HG03439 (cell line): ENCODE measurements at regions not wholly inside any gene's neighbourhood (a gene's known extent, or its start where the extent isn't known, plus 50 kb on each side); places are given as distances from the start of the nearest gene placed in this dataset.

ENCODE experiments used
- ATAC-seq: cut with Tn5 transposase; IDR thresholded peaks from one replicate; pipeline ENCODE4 v1.9.1; 2021; ENCODE audit warnings: mild to moderate bottlenecking, moderate library complexity; ENCODE audit not compliant: unreplicated experiment

GRCh38 chr12:19709889-19710288 lies 270.6 kb downstream of the AEBP2 start:
- ATAC-seq, result no peak

GRCh38 chr12:19710811-19711793 lies 271.8 kb downstream of the AEBP2 start:
- ATAC-seq, result no peak

- no peak for ATAC-seq
Measured at GRCh38 chr12:19712041-19712440, 272.7 kb downstream of the AEBP2 start.

- no peak for ATAC-seq
Measured at GRCh38 chr12:19718401-19718800, 279.1 kb downstream of the AEBP2 start.

GRCh38 chr12:19719672-19720071 lies 280.4 kb downstream of the AEBP2 start:
- ATAC-seq, result no peak

- ATAC-seq, result no peak
Measured at GRCh38 chr12:19726122-19726521, 286.8 kb downstream of the AEBP2 start.

GRCh38 chr12:19726592-19726991 lies 287.3 kb downstream of the AEBP2 start:
- no peak for ATAC-seq

- ATAC-seq, result no peak
Measured at GRCh38 chr12:19737019-19737418, 297.7 kb downstream of the AEBP2 start.

GRCh38 chr12:19739195-19739776 lies 300.0 kb downstream of the AEBP2 start:
- no peak for ATAC-seq

- no peak for ATAC-seq
Measured at GRCh38 chr12:19740472-19741131, 301.3 kb downstream of the AEBP2 start.

GRCh38 chr12:19741132-19741489 lies 301.8 kb downstream of the AEBP2 start:
- ATAC-seq, result no peak

GRCh38 chr12:19744705-19745218 lies 305.5 kb downstream of the AEBP2 start:
- ATAC-seq, result no peak

GRCh38 chr12:19746471-19746870 lies 307.2 kb downstream of the AEBP2 start:
- ATAC-seq, result no peak

GRCh38 chr12:19749906-19750574 lies 310.7 kb downstream of the AEBP2 start:
- no peak for ATAC-seq

- no peak for ATAC-seq
Measured at GRCh38 chr12:19751078-19751477, 311.8 kb downstream of the AEBP2 start.

GRCh38 chr12:19752712-19753111 lies 313.4 kb downstream of the AEBP2 start:
- no peak for ATAC-seq

- no peak for ATAC-seq
Measured at GRCh38 chr12:19755136-19755535, 315.8 kb downstream of the AEBP2 start.

- no peak for ATAC-seq
Measured at GRCh38 chr12:19757317-19757877, 318.1 kb downstream of the AEBP2 start.

GRCh38 chr12:19759227-19759626 lies 319.9 kb downstream of the AEBP2 start:
- no peak for ATAC-seq

GRCh38 chr12:19760611-19761010 lies 321.3 kb downstream of the AEBP2 start:
- no peak for ATAC-seq

- ATAC-seq, result no peak
Measured at GRCh38 chr12:19761463-19761862, 322.2 kb downstream of the AEBP2 start.
